Chondrocyte (in vitro differentiated cells): ENCODE measurements at regions not wholly inside any gene's neighbourhood (a gene's known extent, or its start where the extent isn't known, plus 50 kb on each side); places are given as distances from the start of the nearest gene placed in this dataset.
"Not testable (repeated sequence)": the region's sequence is repeated elsewhere in the genome, so short reads cannot be mapped to it uniquely, and the experiment has no call there.

Experiments
- DNase-seq: peaks from one replicate; pipeline ENCODE4 v3.0.0; 2021; ENCODE audit warnings: mixed read lengths, low spot score
- H3K27ac Mint-ChIP-seq: one replicate; pipeline ENCODE4 v1.8.0; 2021; ENCODE audit warnings: mild to moderate bottlenecking, moderate library complexity, mixed read lengths; ENCODE audit not compliant: unreplicated experiment
- H3K27me3 Mint-ChIP-seq: 2 replicates; pipeline ENCODE4 v1.8.0; 2021; ENCODE audit warnings: low read depth, mixed read lengths
- H3K36me3 Mint-ChIP-seq: 2 replicates; pipeline ENCODE4 v1.8.0; 2021; ENCODE audit warnings: low read depth, mixed read lengths
- H3K4me1 Mint-ChIP-seq: 2 replicates; pipeline ENCODE4 v1.8.0; 2021; ENCODE audit warnings: low read depth, mild to moderate bottlenecking, mixed read lengths
- H3K4me3 Mint-ChIP-seq: one replicate; pipeline ENCODE4 v1.8.0; 2021; ENCODE audit warnings: mild to moderate bottlenecking, moderate library complexity, mixed read lengths; ENCODE audit not compliant: unreplicated experiment
- H3K9me3 Mint-ChIP-seq: 2 replicates; pipeline ENCODE4 v1.8.0; 2021; ENCODE audit warnings: low read depth, mixed read lengths
- CTCF ChIP-seq: fragments of 200-600 bp; sonication (generic); IDR thresholded peaks from 2 replicates; pipeline ENCODE4 v1.5.0; 2021; ENCODE audit warnings: antibody characterized with exemption, mild to moderate bottlenecking, moderate library complexity

DNA sequence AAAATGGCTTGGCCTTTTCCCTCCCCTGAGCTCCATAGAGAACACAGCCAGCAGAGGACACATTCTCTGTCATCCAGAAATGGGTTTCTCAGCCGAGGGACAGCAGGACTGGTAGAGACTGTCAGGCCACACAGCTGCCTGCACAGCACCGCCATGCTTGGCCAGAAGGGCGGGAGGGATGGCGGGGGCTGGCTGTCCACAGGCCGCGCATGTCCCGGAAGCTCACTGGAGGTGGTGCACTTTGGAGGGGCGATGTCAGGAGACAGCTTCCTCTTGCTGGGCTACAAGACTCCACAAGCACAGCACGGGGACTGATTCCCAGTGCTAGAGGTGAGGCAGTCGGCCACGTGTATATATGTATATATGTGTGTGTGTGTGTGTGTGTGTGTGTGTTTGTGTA lies 125.3 kb downstream of the GOLGA6L4 start:
- H3K27me3 Mint-ChIP-seq, H3K9me3 Mint-ChIP-seq, H3K4me1 Mint-ChIP-seq, H3K36me3 Mint-ChIP-seq, H3K4me3 Mint-ChIP-seq, DNase-seq, H3K27ac Mint-ChIP-seq: not testable (repeated sequence)

DNA sequence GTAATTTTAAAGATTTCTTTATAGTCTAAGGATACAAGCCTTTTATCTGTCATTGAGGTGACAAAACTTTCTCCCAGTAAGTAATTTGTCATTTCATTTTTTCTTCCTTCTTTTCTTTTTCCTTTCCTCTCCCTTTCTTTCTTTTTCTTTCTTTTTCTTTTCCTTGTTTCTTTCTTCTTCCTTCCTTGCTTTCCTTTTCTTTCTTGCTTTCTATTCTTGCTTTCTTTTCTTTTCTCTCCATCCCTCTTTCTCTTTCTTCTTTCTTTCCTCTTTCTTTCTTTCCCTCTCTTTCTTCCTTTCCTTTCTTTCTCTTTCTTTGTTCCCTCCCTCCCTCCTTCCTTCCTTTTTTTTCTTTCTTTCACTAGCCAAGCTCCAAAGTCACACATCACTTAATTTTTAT lies 148.8 kb downstream of the GOLGA6L4 start:
- not testable (repeated sequence) for H3K27ac Mint-ChIP-seq, H3K9me3 Mint-ChIP-seq, H3K4me1 Mint-ChIP-seq, H3K36me3 Mint-ChIP-seq, DNase-seq, H3K4me3 Mint-ChIP-seq
- peaks cover 23% of the 10 kb centered on the region for H3K27me3 Mint-ChIP-seq

GRCh38 chr15:84387086-84387485 lies 151.5 kb downstream of the GOLGA6L4 start:
- Mint-ChIP-seq H3K36me3 (peaks cover 2% of the 10 kb centered on the region), H3K9me3 (peaks cover 2% of the 10 kb centered on the region), H3K27ac (no peak overlapping the region), H3K27me3 (peaks cover 44% of the 10 kb centered on the region), H3K4me3 (no peak overlapping the region), H3K4me1 (no peaks in the 10 kb centered on the region)
- no peak for DNase-seq
- TF ChIP-seq CTCF, result no peak

GRCh38 chr15:84388201-84388600 lies 152.6 kb downstream of the GOLGA6L4 start:
- H3K9me3 Mint-ChIP-seq, H3K36me3 Mint-ChIP-seq, H3K4me3 Mint-ChIP-seq, H3K4me1 Mint-ChIP-seq, H3K27ac Mint-ChIP-seq, DNase-seq: not testable (repeated sequence)
- peaks cover 50% of the 10 kb centered on the region for H3K27me3 Mint-ChIP-seq

DNA sequence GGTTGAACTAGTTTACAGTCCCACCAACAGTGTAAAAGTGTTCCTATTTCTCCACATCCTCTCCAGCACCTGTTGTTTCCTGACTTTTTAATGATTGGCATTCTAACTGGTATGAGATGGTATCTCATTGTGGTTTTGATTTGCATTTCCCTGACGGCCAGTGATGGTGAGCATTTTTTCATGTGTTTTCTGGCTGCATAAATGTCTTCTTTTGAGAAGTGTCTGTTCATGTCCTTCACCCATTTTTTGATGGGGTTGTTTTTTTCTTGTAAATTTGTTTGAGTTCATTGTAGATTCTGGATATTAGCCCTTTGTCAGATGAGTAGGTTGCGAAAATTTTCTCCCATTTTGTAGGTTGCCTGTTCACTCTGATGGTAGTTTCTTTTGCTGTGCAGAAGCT lies 153.1 kb downstream of the GOLGA6L4 start:
- H3K4me1 Mint-ChIP-seq, H3K9me3 Mint-ChIP-seq, H3K36me3 Mint-ChIP-seq, H3K27ac Mint-ChIP-seq, H3K4me3 Mint-ChIP-seq, DNase-seq: not testable (repeated sequence)
- H3K27me3 Mint-ChIP-seq, result peaks cover 51% of the 10 kb centered on the region

- not testable (repeated sequence) for DNase-seq, H3K27ac Mint-ChIP-seq, H3K4me3 Mint-ChIP-seq, H3K9me3 Mint-ChIP-seq, H3K4me1 Mint-ChIP-seq, H3K36me3 Mint-ChIP-seq
- H3K27me3 Mint-ChIP-seq, result peaks cover 47% of the 10 kb centered on the region
Observed at GRCh38 chr15:84390324-84390723, 154.8 kb downstream of the GOLGA6L4 start.

DNA sequence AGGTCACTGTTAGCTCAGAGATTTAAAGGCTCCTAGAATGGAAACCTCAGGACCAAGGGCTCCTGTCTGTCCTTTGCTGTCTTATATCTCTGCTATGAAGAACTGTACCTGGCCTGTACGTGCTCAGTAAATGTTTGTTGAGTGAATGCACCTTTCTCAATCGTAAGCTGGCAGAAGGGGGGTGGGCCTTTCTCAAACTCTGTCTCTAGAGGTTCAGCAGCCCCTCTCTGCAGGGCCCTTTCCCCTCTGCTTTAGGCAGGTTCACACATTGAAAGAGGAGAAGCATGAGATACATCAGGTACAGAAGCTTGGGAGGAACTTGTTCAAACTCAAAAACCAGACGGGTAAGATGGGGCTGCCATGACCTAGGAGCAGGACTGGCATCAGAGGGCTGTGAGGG lies 155.6 kb downstream of the GOLGA6L4 start:
- peaks cover 47% of the 10 kb centered on the region for H3K27me3 Mint-ChIP-seq
- TF ChIP-seq CTCF, result no peak
- H3K27ac Mint-ChIP-seq, result no peak overlapping the region
- peaks cover 2% of the 10 kb centered on the region for H3K36me3 Mint-ChIP-seq
- no peak for DNase-seq
- no peak overlapping the region for H3K4me3 Mint-ChIP-seq
- no peaks in the 10 kb centered on the region for H3K4me1 Mint-ChIP-seq
- H3K9me3 Mint-ChIP-seq, result peaks cover 2% of the 10 kb centered on the region

- not testable (repeated sequence) for H3K27ac Mint-ChIP-seq, H3K9me3 Mint-ChIP-seq, DNase-seq, H3K4me1 Mint-ChIP-seq, H3K4me3 Mint-ChIP-seq, H3K36me3 Mint-ChIP-seq
- H3K27me3 Mint-ChIP-seq, result peaks cover 43% of the 10 kb centered on the region
Observed at GRCh38 chr15:84392020-84392419, 156.4 kb downstream of the GOLGA6L4 start.

GRCh38 chr15:84393386-84393936 lies 157.9 kb downstream of the GOLGA6L4 start:
- not testable (repeated sequence) for DNase-seq, H3K27ac Mint-ChIP-seq, H3K4me3 Mint-ChIP-seq, H3K9me3 Mint-ChIP-seq, H3K36me3 Mint-ChIP-seq, H3K4me1 Mint-ChIP-seq
- peaks cover 38% of the 10 kb centered on the region for H3K27me3 Mint-ChIP-seq

DNA sequence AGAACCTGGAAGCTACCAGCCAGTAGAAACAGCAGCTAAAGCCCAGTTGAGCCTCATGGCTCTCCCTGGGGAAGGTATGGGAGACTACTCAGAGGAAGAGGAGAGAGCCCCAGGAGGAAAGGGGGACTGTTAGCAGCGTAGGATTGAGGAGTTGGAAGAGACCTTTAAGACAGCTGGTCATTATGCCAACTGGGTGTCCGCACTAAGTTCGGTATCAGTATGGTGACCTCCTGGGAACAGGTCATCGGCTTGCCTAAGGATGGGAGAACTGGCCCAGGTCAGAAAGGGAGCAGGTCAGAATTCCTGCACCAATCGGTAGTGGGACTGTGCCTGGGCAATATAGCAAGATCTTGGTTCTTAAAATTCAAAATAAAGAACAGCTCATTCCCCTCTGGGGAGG lies 158.4 kb downstream of the GOLGA6L4 start:
- not testable (repeated sequence) for H3K9me3 Mint-ChIP-seq, H3K36me3 Mint-ChIP-seq, H3K4me1 Mint-ChIP-seq, DNase-seq, H3K27ac Mint-ChIP-seq, H3K4me3 Mint-ChIP-seq
- H3K27me3 Mint-ChIP-seq, result peaks cover 36% of the 10 kb centered on the region

- not testable (repeated sequence) for H3K4me3 Mint-ChIP-seq, H3K27ac Mint-ChIP-seq, H3K36me3 Mint-ChIP-seq, H3K9me3 Mint-ChIP-seq, H3K4me1 Mint-ChIP-seq, DNase-seq
- H3K27me3 Mint-ChIP-seq, result peaks cover 26% of the 10 kb centered on the region
Observed at GRCh38 chr15:84395384-84395783, 159.8 kb downstream of the GOLGA6L4 start.
